HG03558 (cell line): ENCODE measurements at regions not wholly inside any gene's neighbourhood (a gene's known extent, or its start where the extent isn't known, plus 50 kb on each side); places are given as distances from the start of the nearest gene placed in this dataset.
"Not testable (repeated sequence)": the region's sequence is repeated elsewhere in the genome, so short reads cannot be mapped to it uniquely, and the experiment has no call there.

ENCODE experiments used
- ATAC-seq: cut with Tn5 transposase; IDR thresholded peaks from one replicate; pipeline ENCODE4 v1.9.1; 2021; ENCODE audit warnings: moderate number of reproducible peaks; ENCODE audit not compliant: unreplicated experiment; ENCODE audit errors: extremely low read depth

- no peak for ATAC-seq
Observed at GRCh38 chr2:137873536-137874244, 90.6 kb upstream of the HNMT start.

GRCh38 chr2:137879121-137879520 lies 85.2 kb upstream of the HNMT start:
- no peak for ATAC-seq

- no peak for ATAC-seq
Observed at GRCh38 chr2:137881711-137882110, 82.6 kb upstream of the HNMT start.

GRCh38 chr2:137886083-137886831 lies 78.0 kb upstream of the HNMT start:
- no peak for ATAC-seq

GRCh38 chr2:137888845-137889244 lies 75.4 kb upstream of the HNMT start:
- no peak for ATAC-seq

- no peak for ATAC-seq
Observed at GRCh38 chr2:137892739-137893138, 71.5 kb upstream of the HNMT start.

- ATAC-seq, result no peak
Observed at GRCh38 chr2:137893145-137893544, 71.1 kb upstream of the HNMT start.

GRCh38 chr2:137896467-137896866 lies 67.8 kb upstream of the HNMT start:
- ATAC-seq, result no peak

- ATAC-seq, result no peak
Observed at GRCh38 chr2:137897082-137897481, 67.2 kb upstream of the HNMT start.

- no peak for ATAC-seq
Observed at GRCh38 chr2:137900421-137901141, 63.7 kb upstream of the HNMT start.

GRCh38 chr2:137910641-137911040 lies 53.6 kb upstream of the HNMT start:
- no peak for ATAC-seq

- no peak for ATAC-seq
Observed at GRCh38 chr2:137912371-137912770, 51.9 kb upstream of the HNMT start.

- no peak for ATAC-seq
Observed at GRCh38 chr2:137913169-137913568, 51.1 kb upstream of the HNMT start.

GRCh38 chr2:137913648-137914047 lies 50.6 kb upstream of the HNMT start:
- not testable (repeated sequence) for ATAC-seq
